ENCODE measurements at regions not wholly inside any gene's neighbourhood (a gene's known extent, or its start where the extent isn't known, plus 50 kb on each side); places are given as distances from the start of the nearest gene placed in this dataset.

- H3K27me3 ChIP-seq = no peaks in the 10 kb centered on the region
- no peak overlapping the region for H3K4me3 ChIP-seq
- no peak overlapping the region for H3K27ac ChIP-seq
- TF ChIP-seq EZH2 (IDR thresholded peaks at IDR 0.05; ENCODE audit: borderline replicate concordance) (no peak), EZH2phosphoT487 (IDR thresholded peaks at IDR 0.05; ENCODE audit: low read depth, severe bottlenecking, unreplicated experiment) (no peak)
- TF ChIP-seq, protein P1, sequence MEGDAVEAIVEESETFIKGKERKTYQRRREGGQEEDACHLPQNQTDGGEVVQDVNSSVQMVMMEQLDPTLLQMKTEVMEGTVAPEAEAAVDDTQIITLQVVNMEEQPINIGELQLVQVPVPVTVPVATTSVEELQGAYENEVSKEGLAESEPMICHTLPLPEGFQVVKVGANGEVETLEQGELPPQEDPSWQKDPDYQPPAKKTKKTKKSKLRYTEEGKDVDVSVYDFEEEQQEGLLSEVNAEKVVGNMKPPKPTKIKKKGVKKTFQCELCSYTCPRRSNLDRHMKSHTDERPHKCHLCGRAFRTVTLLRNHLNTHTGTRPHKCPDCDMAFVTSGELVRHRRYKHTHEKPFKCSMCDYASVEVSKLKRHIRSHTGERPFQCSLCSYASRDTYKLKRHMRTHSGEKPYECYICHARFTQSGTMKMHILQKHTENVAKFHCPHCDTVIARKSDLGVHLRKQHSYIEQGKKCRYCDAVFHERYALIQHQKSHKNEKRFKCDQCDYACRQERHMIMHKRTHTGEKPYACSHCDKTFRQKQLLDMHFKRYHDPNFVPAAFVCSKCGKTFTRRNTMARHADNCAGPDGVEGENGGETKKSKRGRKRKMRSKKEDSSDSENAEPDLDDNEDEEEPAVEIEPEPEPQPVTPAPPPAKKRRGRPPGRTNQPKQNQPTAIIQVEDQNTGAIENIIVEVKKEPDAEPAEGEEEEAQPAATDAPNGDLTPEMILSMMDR (IDR thresholded peaks at IDR 0.05; ENCODE audit: poor library complexity) = no peak
- H4K20me1 ChIP-seq (ENCODE audit: insufficient read depth, poor library complexity, severe bottlenecking) = no peaks in the 10 kb centered on the region
- 65% methylated on average over 3 of the region's 3 CpGs for WGBS (ENCODE audit: low lambda C conversion rate, missing lambda C conversion rate)
- no peaks in the 10 kb centered on the region for H3K36me3 ChIP-seq (replicated peaks; ENCODE audit: insufficient read depth, low read depth)
- no peak for DNase-seq (ENCODE audit: low spot score)
- no peaks in the 10 kb centered on the region for H3K4me1 ChIP-seq (ENCODE audit: insufficient read depth)
- no peaks in the 10 kb centered on the region for H3K9me3 ChIP-seq (ENCODE audit: low read depth)
- H3K79me2 ChIP-seq = no peaks in the 10 kb centered on the region
- no peaks in the 10 kb centered on the region for H3K9me2 ChIP-seq (replicated peaks; ENCODE audit: insufficient read depth)
- H3K4me2 ChIP-seq = no peak overlapping the region
- H2AFZ ChIP-seq = no peak overlapping the region
Measured at GRCh38 chr10:80988755-80989154, 451.1 kb downstream of the SH2D4B start.

DNA sequence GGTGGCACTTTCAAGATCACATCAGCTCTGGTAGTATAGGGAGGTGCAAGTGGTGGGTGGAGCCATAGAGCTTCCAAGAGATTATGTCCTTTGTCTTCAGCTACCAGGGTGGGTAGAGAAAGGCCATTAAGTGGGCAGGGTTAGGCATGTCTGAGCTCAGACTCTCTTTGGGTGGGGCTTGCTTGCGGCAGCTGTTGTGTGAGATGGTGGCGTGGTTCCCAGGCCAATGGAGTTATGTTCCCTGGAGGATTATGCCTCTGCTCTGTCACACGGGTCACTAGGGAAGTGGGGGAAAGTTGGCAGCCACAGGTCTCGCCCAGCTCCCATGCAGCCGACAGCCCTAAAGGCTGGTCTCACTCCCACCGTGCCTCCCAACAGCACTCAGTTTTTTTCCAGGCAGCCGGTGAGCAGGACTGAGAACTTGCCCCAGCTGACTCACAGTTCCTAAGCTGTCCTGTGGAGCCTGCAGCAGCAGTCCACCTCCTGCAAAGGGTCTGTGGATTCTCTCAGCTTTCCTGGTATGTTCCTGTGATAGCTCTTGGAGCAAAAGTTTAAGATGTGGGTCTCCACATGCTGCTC is 459.0 kb downstream of the SH2D4B start:
- 77% methylated on average over 7 of the region's 7 CpGs for WGBS (ENCODE audit: low lambda C conversion rate, missing lambda C conversion rate)
- H3K79me2 ChIP-seq = no peaks in the 10 kb centered on the region

DNA sequence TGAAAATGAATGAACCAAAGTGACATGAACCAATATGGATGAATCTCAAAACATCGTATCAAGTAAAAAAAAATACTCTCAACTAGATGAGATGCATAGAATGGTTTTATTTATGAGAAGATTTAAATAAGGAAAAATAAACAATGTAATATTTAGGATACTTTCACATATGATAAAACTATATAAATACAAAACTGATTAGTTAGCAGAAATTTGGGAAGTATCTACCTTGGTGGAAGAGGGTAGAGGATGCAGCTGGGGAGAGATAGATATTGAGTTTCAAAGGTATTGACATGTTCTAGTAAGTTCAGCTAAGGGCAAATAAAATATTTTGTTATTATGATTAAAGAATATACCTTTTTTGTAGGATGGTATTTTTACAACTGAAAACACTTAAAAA is 463.1 kb downstream of the SH2D4B start:
- no peak overlapping the region for H3K4me2 ChIP-seq
- no peaks in the 10 kb centered on the region for H3K9me2 ChIP-seq (replicated peaks; ENCODE audit: insufficient read depth)
- WGBS (ENCODE audit: low lambda C conversion rate, missing lambda C conversion rate) = 96% methylated on average over 1 of the region's 1 CpG
- no peaks in the 10 kb centered on the region for H4K20me1 ChIP-seq (ENCODE audit: insufficient read depth, poor library complexity, severe bottlenecking)
- no peak overlapping the region for H3K4me3 ChIP-seq
- no peaks in the 10 kb centered on the region for H3K36me3 ChIP-seq (replicated peaks; ENCODE audit: insufficient read depth, low read depth)
- H3K79me2 ChIP-seq = no peaks in the 10 kb centered on the region
- H3K27ac ChIP-seq = no peak overlapping the region
- no peaks in the 10 kb centered on the region for H3K4me1 ChIP-seq (ENCODE audit: insufficient read depth)
- no peak overlapping the region for H2AFZ ChIP-seq
- no peaks in the 10 kb centered on the region for H3K27me3 ChIP-seq
- DNase-seq (ENCODE audit: low spot score) = no peak
- TF ChIP-seq EZH2phosphoT487 (IDR thresholded peaks at IDR 0.05; ENCODE audit: low read depth, severe bottlenecking, unreplicated experiment) (no peak), EZH2 (IDR thresholded peaks at IDR 0.05; ENCODE audit: borderline replicate concordance) (no peak)
- TF ChIP-seq, protein P1 (IDR thresholded peaks at IDR 0.05; ENCODE audit: poor library complexity) = no peak
- no peaks in the 10 kb centered on the region for H3K9me3 ChIP-seq (ENCODE audit: low read depth)

More for the DNA sequence above, 459.0 kb downstream of the SH2D4B start:
- no peak for DNase-seq (ENCODE audit: low spot score)
- no peaks in the 10 kb centered on the region for H4K20me1 ChIP-seq (ENCODE audit: insufficient read depth, poor library complexity, severe bottlenecking)
- H3K4me2 ChIP-seq = no peak overlapping the region
- no peak overlapping the region for H3K4me3 ChIP-seq
- H3K27ac ChIP-seq = no peak overlapping the region
- H3K27me3 ChIP-seq = no peaks in the 10 kb centered on the region
- no peak overlapping the region for H2AFZ ChIP-seq
- TF ChIP-seq, protein P1 (IDR thresholded peaks at IDR 0.05; ENCODE audit: poor library complexity) = no peak
- TF ChIP-seq EZH2 (IDR thresholded peaks at IDR 0.05; ENCODE audit: borderline replicate concordance) = no peak
- no peak for TF ChIP-seq EZH2phosphoT487 (IDR thresholded peaks at IDR 0.05; ENCODE audit: low read depth, severe bottlenecking, unreplicated experiment)
- H3K9me2 ChIP-seq (replicated peaks; ENCODE audit: insufficient read depth) = no peaks in the 10 kb centered on the region
- no peaks in the 10 kb centered on the region for H3K36me3 ChIP-seq (replicated peaks; ENCODE audit: insufficient read depth, low read depth)
- no peaks in the 10 kb centered on the region for H3K9me3 ChIP-seq (ENCODE audit: low read depth)
- no peaks in the 10 kb centered on the region for H3K4me1 ChIP-seq (ENCODE audit: insufficient read depth)
